Hepatocyte (in vitro differentiated cells): ENCODE measurements at regions not wholly inside any gene's neighbourhood (a gene's known extent, or its start where the extent isn't known, plus 50 kb on each side); places are given as distances from the start of the nearest gene placed in this dataset. TPM values are rescaled to one million over a fixed set of nuclear protein-coding genes. Genes with fewer than 3 reads are reported as not detected.

ENCODE experiments used
- DNase-seq: peaks from one replicate; pipeline ENCODE4 v3.0.0-alpha.2; 2016; ENCODE audit warnings: low spot score
- H2AFZ ChIP-seq: fragments of 200-600 bp; sonication (generic); 2 replicates; pipeline ENCODE4 v1.6.0; 2016; ENCODE audit warnings: antibody characterized with exemption, mild to moderate bottlenecking
- H3K27ac ChIP-seq: fragments of 200-600 bp; sonication (generic); 2 replicates; pipeline ENCODE4 v1.5.1; 2016; ENCODE audit warnings: mild to moderate bottlenecking
- H3K27me3 ChIP-seq: fragments of 200-600 bp; sonication (generic); 2 replicates; pipeline ENCODE4 v1.6.1; 2016
- H3K36me3 ChIP-seq: fragments of 200-600 bp; sonication (generic); replicated peaks from 2 replicates; pipeline ENCODE4 v1.5.1; 2016; ENCODE audit warnings: low read depth; ENCODE audit not compliant: insufficient read depth
- H3K4me1 ChIP-seq: fragments of 200-600 bp; sonication (generic); 2 replicates; pipeline ENCODE4 v1.5.1; 2016; ENCODE audit warnings: mild to moderate bottlenecking, moderate library complexity; ENCODE audit not compliant: insufficient read depth
- H3K4me2 ChIP-seq: fragments of 200-600 bp; sonication (generic); 2 replicates; pipeline ENCODE4 v1.6.0; 2016
- H3K4me3 ChIP-seq: fragments of 200-600 bp; sonication (generic); 2 replicates; pipeline ENCODE4 v1.5.1; 2016; ENCODE audit warnings: mild to moderate bottlenecking
- H3K79me2 ChIP-seq: fragments of 200-600 bp; sonication (generic); 2 replicates; pipeline ENCODE4 v1.6.0; 2017; ENCODE audit warnings: mild to moderate bottlenecking
- H3K9me2 ChIP-seq: fragments of 200-600 bp; sonication (generic); replicated peaks from 2 replicates; pipeline ENCODE4 v1.6.0; 2017; ENCODE audit warnings: mild to moderate bottlenecking; ENCODE audit not compliant: insufficient read depth
- H3K9me3 ChIP-seq: fragments of 200-600 bp; sonication (generic); 2 replicates; pipeline ENCODE4 v1.5.1; 2016; ENCODE audit warnings: low read depth, mild to moderate bottlenecking
- H4K20me1 ChIP-seq: fragments of 200-600 bp; sonication (generic); 2 replicates; pipeline ENCODE4 v1.6.0; 2016; ENCODE audit warnings: mild to moderate bottlenecking; ENCODE audit not compliant: insufficient read depth, poor library complexity, severe bottlenecking
- EZH2 ChIP-seq: fragments of 200-600 bp; sonication (generic); IDR thresholded peaks from 2 replicates; pipeline ENCODE4 v1.6.1; 2016; ENCODE audit warnings: antibody characterized with exemption, mild to moderate bottlenecking, borderline replicate concordance
- EZH2phosphoT487 ChIP-seq: fragments of 200-600 bp; sonication (generic); IDR thresholded peaks from one replicate; pipeline ENCODE4 v1.6.1; 2018; ENCODE audit warnings: antibody characterized with exemption, mild to moderate bottlenecking, low read depth, moderate library complexity; ENCODE audit not compliant: unreplicated experiment, severe bottlenecking
- WGBS: methylation state at CpG from one replicate; pipeline ENCODE4 v1.1.6; 2016; ENCODE audit warnings: low lambda C conversion rate; ENCODE audit errors: missing lambda C conversion rate; 5-methylcytosine and 5-hydroxymethylcytosine counted together
- small RNA-seq: library from RNA; depleted of rRNA; stranded (forward); fragments of <200 nt; gene quantifications from one replicate; pipeline ENCODE3, GENCODE V24; 2014
- TF ChIP-seq, protein P1 (sequence below): fragments of 200-600 bp; sonication (generic); IDR thresholded peaks from 2 replicates; pipeline ENCODE4 v1.5.1; 2016; ENCODE audit warnings: antibody characterized with exemption, mild to moderate bottlenecking; ENCODE audit not compliant: poor library complexity

DNA sequence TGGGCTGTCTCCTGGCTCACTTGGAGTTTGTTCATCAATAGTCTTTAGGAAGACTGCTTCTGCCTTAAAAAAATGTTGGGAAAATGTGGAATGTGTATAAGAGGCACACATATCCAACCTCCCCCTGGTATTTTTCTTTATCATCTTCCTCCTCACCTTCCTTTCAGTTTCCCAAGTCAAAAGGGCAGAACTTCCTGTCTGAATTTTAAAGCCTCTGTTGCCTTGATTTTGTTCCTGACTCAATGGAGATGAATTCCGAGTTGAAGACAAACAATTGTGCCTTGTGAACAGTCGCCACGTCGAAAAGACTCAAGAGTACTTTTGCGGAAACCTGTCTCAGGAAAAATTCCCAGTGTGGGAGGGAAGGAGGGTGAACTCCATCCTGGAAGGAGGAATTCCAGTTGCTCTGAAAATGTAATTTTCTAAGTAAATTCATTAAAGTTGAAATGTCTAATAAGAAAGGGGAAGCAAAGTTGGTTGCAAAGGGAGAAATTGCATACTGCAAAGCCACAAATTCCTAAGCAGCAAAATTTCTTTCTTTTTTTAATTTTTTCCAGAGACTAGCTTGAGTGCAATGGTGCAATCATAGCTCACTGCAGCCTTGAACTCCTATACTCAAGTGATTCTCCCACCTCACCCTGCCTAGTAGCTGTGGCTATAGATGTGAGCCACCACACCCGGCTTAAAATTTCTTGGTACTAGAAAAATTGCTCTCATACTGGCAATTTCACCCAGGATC, 50.2 kb upstream of the ELK3 start:
- TF ChIP-seq, protein P1, sequence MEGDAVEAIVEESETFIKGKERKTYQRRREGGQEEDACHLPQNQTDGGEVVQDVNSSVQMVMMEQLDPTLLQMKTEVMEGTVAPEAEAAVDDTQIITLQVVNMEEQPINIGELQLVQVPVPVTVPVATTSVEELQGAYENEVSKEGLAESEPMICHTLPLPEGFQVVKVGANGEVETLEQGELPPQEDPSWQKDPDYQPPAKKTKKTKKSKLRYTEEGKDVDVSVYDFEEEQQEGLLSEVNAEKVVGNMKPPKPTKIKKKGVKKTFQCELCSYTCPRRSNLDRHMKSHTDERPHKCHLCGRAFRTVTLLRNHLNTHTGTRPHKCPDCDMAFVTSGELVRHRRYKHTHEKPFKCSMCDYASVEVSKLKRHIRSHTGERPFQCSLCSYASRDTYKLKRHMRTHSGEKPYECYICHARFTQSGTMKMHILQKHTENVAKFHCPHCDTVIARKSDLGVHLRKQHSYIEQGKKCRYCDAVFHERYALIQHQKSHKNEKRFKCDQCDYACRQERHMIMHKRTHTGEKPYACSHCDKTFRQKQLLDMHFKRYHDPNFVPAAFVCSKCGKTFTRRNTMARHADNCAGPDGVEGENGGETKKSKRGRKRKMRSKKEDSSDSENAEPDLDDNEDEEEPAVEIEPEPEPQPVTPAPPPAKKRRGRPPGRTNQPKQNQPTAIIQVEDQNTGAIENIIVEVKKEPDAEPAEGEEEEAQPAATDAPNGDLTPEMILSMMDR, result no peak
- TF ChIP-seq EZH2 (no peak), EZH2phosphoT487 (no peak)
- Histone ChIP-seq H3K4me3 (no peak overlapping the region), H2AFZ (no peak overlapping the region), H3K27ac (no peak overlapping the region), H4K20me1 (no peaks in the 10 kb centered on the region), H3K9me3 (no peaks in the 10 kb centered on the region), H3K27me3 (no peaks in the 10 kb centered on the region), H3K79me2 (no peaks in the 10 kb centered on the region), H3K4me1 (no peaks in the 10 kb centered on the region), H3K36me3 (no peaks in the 10 kb centered on the region), H3K4me2 (no peak overlapping the region), H3K9me2 (no peaks in the 10 kb centered on the region)
- WGBS, result 70% methylated on average over 6 of the region's 6 CpGs
- no peak for DNase-seq

Small RNA genes lying in the stretch of these regions (small RNA-seq; reads per million reads assigned to genes)
- gene RN7SL88P, result not detected
